H1 (cell line): ENCODE measurements at regions not wholly inside any gene's neighbourhood (a gene's known extent, or its start where the extent isn't known, plus 50 kb on each side); places are given as distances from the start of the nearest gene placed in this dataset.

ENCODE experiments used
- ATF3 ChIP-seq: IDR thresholded peaks from 2 replicates; pipeline ENCODE4 v1.6.1; 2011; ENCODE audit warnings: low read depth, mild to moderate bottlenecking, low read length; ENCODE audit not compliant: insufficient read depth
- CBX5 ChIP-seq: fragments of 300-800, 300-1000 bp; sonication (generic); IDR thresholded peaks from 2 replicates; pipeline ENCODE4 v1.7.1; 2016; ENCODE audit warnings: antibody characterized with exemption, low read length, low read depth
- CHD2 ChIP-seq: IDR thresholded peaks from 2 replicates; pipeline ENCODE4 v1.6.1; 2012; ENCODE audit warnings: low read length, improper control_type of control experiment
- NRF1 ChIP-seq: IDR thresholded peaks from 2 replicates; pipeline ENCODE4 v1.6.1; 2011; ENCODE audit warnings: mild to moderate bottlenecking, low read depth, low read length, improper control_type of control experiment
- PHF8 ChIP-seq: fragments of 200-600 bp; sonication (generic); conservative IDR thresholded peaks from 2 replicates; pipeline ENCODE4 v1.7.1; 2012; ENCODE audit warnings: low read depth, mild to moderate bottlenecking, inconsistent platforms, low read length, moderate library complexity
- RBBP5 ChIP-seq: IDR thresholded peaks from 2 replicates; pipeline ENCODE4 v1.7.1; 2012; ENCODE audit warnings: low read depth, mild to moderate bottlenecking, inconsistent platforms, low read length, moderate library complexity, borderline replicate concordance
- SAP30 ChIP-seq: fragments of 300-600 bp; sonication (generic); IDR thresholded peaks from 2 replicates; pipeline ENCODE4 v1.7.1; 2012; ENCODE audit warnings: low read length, moderate library complexity, mild to moderate bottlenecking, inconsistent platforms; ENCODE audit not compliant: insufficient read depth, insufficient replicate concordance
- SIN3A ChIP-seq, 2 experiments: IDR thresholded peaks in 1 of 2; conservative IDR thresholded peaks in 1 of 2; 2 replicates each; pipeline ENCODE4 v1.6.1; 2011 to 2012; ENCODE audit warnings: low read length in 2 of 2, improper control_type of control experiment in 1 of 2, low read depth in 1 of 2, mild to moderate bottlenecking in 1 of 2
- SIRT6 ChIP-seq: IDR thresholded peaks from one replicate; pipeline ENCODE4 v1.7.1; 2012; ENCODE audit warnings: low read length, inconsistent platforms
- USF2 ChIP-seq: IDR thresholded peaks from 2 replicates; pipeline ENCODE4 v1.6.1; 2011; ENCODE audit warnings: low read length, improper control_type of control experiment
- ZNF274 ChIP-seq: IDR thresholded peaks from 2 replicates; pipeline ENCODE4 v1.7.0; 2012; ENCODE audit warnings: low read length, borderline replicate concordance; ENCODE audit errors: extremely low read depth

DNA sequence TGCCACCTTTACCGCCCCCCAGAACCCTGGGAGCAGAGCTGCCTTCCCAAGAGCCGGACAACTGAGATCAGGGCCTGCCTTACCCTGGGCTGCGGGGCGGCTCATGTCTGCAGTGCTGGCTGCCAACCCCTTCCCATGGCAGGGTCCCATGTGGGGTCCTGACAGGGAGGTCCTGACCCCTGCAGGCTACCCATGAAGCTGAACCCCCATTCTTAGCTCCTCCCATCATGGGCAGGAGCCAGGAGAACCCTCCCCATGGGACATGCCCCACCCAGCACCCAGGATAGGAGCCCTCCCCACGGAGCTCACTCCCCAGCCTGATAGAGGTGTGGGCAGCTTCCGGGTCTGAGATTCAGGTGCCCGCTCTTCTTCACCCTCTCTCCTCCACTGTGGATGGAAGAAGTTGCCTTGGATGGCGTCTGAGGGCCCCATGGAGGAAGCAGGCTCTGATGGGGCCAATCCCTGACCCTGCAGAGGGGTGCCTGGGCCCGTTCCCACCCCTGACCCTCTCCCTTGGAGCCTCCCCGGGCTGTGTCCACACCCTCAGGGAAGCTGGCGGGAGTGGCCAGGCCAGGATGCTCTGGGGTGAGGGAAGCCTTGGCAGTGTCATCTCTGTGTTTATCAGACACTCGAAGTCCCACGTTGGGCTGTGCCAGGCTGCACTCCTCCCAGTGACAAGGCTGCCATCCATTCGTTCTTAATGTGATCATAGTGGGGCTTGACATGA lies 1508.2 kb downstream of the BRD1 start (continued):
- TF ChIP-seq USF2: no peak
- no peak for TF ChIP-seq CHD2
- no peak for TF ChIP-seq SIN3A (conservative IDR thresholded peaks at IDR 0.05 in 1 of 2, IDR thresholded peaks at IDR 0.05 in 1 of 2; ENCODE audit: low read depth in 1 of 2, low read length in 2 of 2)
- TF ChIP-seq PHF8: no peak
- no peak for TF ChIP-seq ATF3
- TF ChIP-seq RBBP5: no peak
- TF ChIP-seq SAP30: no peak
- TF ChIP-seq ZNF274: no peak
- no peak for TF ChIP-seq SIRT6
- TF ChIP-seq NRF1: no peak
- no peak for TF ChIP-seq CBX5
- TF ChIP-seq, all 59 proteins: peak for 0
